ENCODE measurements at regions not wholly inside any gene's neighbourhood (a gene's known extent, or its start where the extent isn't known, plus 50 kb on each side); places are given as distances from the start of the nearest gene placed in this dataset.

GRCh38 chr18:61082976-61083630 lies 250.1 kb upstream of the CDH20 start:
- DNase-seq (ENCODE audit: low spot score) = no peak

- no peak for DNase-seq (ENCODE audit: low spot score)
Observed at GRCh38 chr18:61085036-61085435, 248.2 kb upstream of the CDH20 start.

GRCh38 chr18:61085761-61086160 lies 247.5 kb upstream of the CDH20 start:
- DNase-seq (ENCODE audit: low spot score) = no peak

- DNase-seq (ENCODE audit: low spot score) = no peak
Observed at GRCh38 chr18:61086657-61087056, 246.6 kb upstream of the CDH20 start.

- DNase-seq (ENCODE audit: low spot score) = no peak
Observed at GRCh38 chr18:61091379-61091778, 241.9 kb upstream of the CDH20 start.

GRCh38 chr18:61093965-61094364 lies 239.3 kb upstream of the CDH20 start:
- no peak for DNase-seq (ENCODE audit: low spot score)

- DNase-seq (ENCODE audit: low spot score) = no peak
Observed at GRCh38 chr18:61096226-61096625, 237.0 kb upstream of the CDH20 start.

GRCh38 chr18:61107113-61107512 lies 226.1 kb upstream of the CDH20 start:
- no peak for DNase-seq (ENCODE audit: low spot score)

GRCh38 chr18:61108706-61109105 lies 224.5 kb upstream of the CDH20 start:
- DNase-seq (ENCODE audit: low spot score) = no peak

- no peak for DNase-seq (ENCODE audit: low spot score)
Observed at GRCh38 chr18:61123309-61123708, 209.9 kb upstream of the CDH20 start.

GRCh38 chr18:61127714-61128467 lies 205.3 kb upstream of the CDH20 start:
- DNase-seq (ENCODE audit: low spot score) = peak; percentile 66

- no peak for DNase-seq (ENCODE audit: low spot score)
Observed at GRCh38 chr18:61129001-61129400, 204.2 kb upstream of the CDH20 start.

GRCh38 chr18:61132031-61132430 lies 201.2 kb upstream of the CDH20 start:
- no peak for DNase-seq (ENCODE audit: low spot score)

- no peak for DNase-seq (ENCODE audit: low spot score)
Observed at GRCh38 chr18:61133783-61134182, 199.4 kb upstream of the CDH20 start.

- DNase-seq (ENCODE audit: low spot score) = no peak
Observed at GRCh38 chr18:61136711-61137251, 196.4 kb upstream of the CDH20 start.

GRCh38 chr18:61141691-61142090 lies 191.5 kb upstream of the CDH20 start:
- no peak for DNase-seq (ENCODE audit: low spot score)

GRCh38 chr18:61148322-61148721 lies 184.9 kb upstream of the CDH20 start:
- no peak for DNase-seq (ENCODE audit: low spot score)

GRCh38 chr18:61149786-61150185 lies 183.4 kb upstream of the CDH20 start:
- DNase-seq (ENCODE audit: low spot score) = no peak

- DNase-seq (ENCODE audit: low spot score) = no peak
Observed at GRCh38 chr18:61153571-61153970, 179.7 kb upstream of the CDH20 start.

- no peak for DNase-seq (ENCODE audit: low spot score)
Observed at GRCh38 chr18:61154866-61155265, 178.4 kb upstream of the CDH20 start.

- DNase-seq (ENCODE audit: low spot score) = no peak
Observed at GRCh38 chr18:61155586-61155985, 177.6 kb upstream of the CDH20 start.

- no peak for DNase-seq (ENCODE audit: low spot score)
Observed at GRCh38 chr18:61157451-61157850, 175.8 kb upstream of the CDH20 start.

- no peak for DNase-seq (ENCODE audit: low spot score)
Observed at GRCh38 chr18:61159246-61159645, 174.0 kb upstream of the CDH20 start.

- DNase-seq (ENCODE audit: low spot score) = no peak
Observed at GRCh38 chr18:61164321-61164720, 168.9 kb upstream of the CDH20 start.

Measured in pons (tissue), 1 donor.